ENCODE measurements at regions not wholly inside any gene's neighbourhood (a gene's known extent, or its start where the extent isn't known, plus 50 kb on each side); places are given as distances from the start of the nearest gene placed in this dataset.

- Histone ChIP-seq H3K4me2 (no peak overlapping the region), H3F3A (replicated peaks; ENCODE audit: insufficient read depth) (no peaks in the 10 kb centered on the region), H3K9me2 (no peaks in the 10 kb centered on the region), H3K9ac (no peak overlapping the region), H3K4me3 (ENCODE audit: low read depth in 2 of 2, low read length in 1 of 2) (no peak overlapping the region), H2AFZ (ENCODE audit: low read depth) (no peak overlapping the region), H3K27me3 (ENCODE audit: insufficient read depth) (no peaks in the 10 kb centered on the region), H3K4me1 (ENCODE audit: control insufficient read depth in 1 of 2, insufficient read depth in 2 of 2, low read depth in 1 of 2, low read length in 1 of 2) (no peaks in the 10 kb centered on the region), H3K36me3 (replicated peaks in 1 of 2; ENCODE audit: control insufficient read depth in 1 of 2, insufficient read depth in 2 of 2, low read length in 1 of 2) (no peaks in the 10 kb centered on the region), H3K79me2 (ENCODE audit: insufficient read depth) (no peaks in the 10 kb centered on the region), H3K27ac (ENCODE audit: low read depth in 2 of 2, low read length in 1 of 2) (no peak overlapping the region), H3K9me3 (no peaks in the 10 kb centered on the region), H4K20me1 (ENCODE audit: insufficient read depth) (no peaks in the 10 kb centered on the region)
- TF ChIP-seq GATA2 (CRISPR knock-in tag; IDR thresholded peaks at IDR 0.05) (no peak), NRF1 (IDR thresholded peaks at IDR 0.05; ENCODE audit: low read depth, low read length) (no peak), RCOR1 (IDR thresholded peaks at IDR 0.05; ENCODE audit: low read length) (no peak), NFIC (IDR thresholded peaks at IDR 0.05; ENCODE audit: borderline replicate concordance) (no peak), TAF1 (IDR thresholded peaks at IDR 0.05; ENCODE audit: borderline replicate concordance, low read depth, low read length) (no peak), YY1 (IDR thresholded peaks at IDR 0.05; ENCODE audit: low read depth) (no peak), POLR2AphosphoS5 (IDR thresholded peaks at IDR 0.05; ENCODE audit: low read depth, low read length) (no peak), RAD21 (IDR thresholded peaks at IDR 0.05; ENCODE audit: low read length) (no peak), RFX5 (IDR thresholded peaks at IDR 0.05; ENCODE audit: low read length) (no peak)
- TF ChIP-seq, protein P1, sequence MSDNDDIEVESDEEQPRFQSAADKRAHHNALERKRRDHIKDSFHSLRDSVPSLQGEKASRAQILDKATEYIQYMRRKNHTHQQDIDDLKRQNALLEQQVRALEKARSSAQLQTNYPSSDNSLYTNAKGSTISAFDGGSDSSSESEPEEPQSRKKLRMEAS (IDR thresholded peaks at IDR 0.05; ENCODE audit: low read depth): no peak
- TF ChIP-seq, protein P2, sequence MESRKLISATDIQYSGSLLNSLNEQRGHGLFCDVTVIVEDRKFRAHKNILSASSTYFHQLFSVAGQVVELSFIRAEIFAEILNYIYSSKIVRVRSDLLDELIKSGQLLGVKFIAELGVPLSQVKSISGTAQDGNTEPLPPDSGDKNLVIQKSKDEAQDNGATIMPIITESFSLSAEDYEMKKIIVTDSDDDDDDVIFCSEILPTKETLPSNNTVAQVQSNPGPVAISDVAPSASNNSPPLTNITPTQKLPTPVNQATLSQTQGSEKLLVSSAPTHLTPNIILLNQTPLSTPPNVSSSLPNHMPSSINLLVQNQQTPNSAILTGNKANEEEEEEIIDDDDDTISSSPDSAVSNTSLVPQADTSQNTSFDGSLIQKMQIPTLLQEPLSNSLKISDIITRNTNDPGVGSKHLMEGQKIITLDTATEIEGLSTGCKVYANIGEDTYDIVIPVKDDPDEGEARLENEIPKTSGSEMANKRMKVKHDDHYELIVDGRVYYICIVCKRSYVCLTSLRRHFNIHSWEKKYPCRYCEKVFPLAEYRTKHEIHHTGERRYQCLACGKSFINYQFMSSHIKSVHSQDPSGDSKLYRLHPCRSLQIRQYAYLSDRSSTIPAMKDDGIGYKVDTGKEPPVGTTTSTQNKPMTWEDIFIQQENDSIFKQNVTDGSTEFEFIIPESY (IDR thresholded peaks at IDR 0.05; ENCODE audit: borderline replicate concordance, low read depth): no peak
- TF ChIP-seq, protein P3, sequence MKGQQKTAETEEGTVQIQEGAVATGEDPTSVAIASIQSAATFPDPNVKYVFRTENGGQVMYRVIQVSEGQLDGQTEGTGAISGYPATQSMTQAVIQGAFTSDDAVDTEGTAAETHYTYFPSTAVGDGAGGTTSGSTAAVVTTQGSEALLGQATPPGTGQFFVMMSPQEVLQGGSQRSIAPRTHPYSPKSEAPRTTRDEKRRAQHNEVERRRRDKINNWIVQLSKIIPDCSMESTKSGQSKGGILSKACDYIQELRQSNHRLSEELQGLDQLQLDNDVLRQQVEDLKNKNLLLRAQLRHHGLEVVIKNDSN (IDR thresholded peaks at IDR 0.05; ENCODE audit: borderline replicate concordance, low read depth): no peak
- TF ChIP-seq, protein P4, sequence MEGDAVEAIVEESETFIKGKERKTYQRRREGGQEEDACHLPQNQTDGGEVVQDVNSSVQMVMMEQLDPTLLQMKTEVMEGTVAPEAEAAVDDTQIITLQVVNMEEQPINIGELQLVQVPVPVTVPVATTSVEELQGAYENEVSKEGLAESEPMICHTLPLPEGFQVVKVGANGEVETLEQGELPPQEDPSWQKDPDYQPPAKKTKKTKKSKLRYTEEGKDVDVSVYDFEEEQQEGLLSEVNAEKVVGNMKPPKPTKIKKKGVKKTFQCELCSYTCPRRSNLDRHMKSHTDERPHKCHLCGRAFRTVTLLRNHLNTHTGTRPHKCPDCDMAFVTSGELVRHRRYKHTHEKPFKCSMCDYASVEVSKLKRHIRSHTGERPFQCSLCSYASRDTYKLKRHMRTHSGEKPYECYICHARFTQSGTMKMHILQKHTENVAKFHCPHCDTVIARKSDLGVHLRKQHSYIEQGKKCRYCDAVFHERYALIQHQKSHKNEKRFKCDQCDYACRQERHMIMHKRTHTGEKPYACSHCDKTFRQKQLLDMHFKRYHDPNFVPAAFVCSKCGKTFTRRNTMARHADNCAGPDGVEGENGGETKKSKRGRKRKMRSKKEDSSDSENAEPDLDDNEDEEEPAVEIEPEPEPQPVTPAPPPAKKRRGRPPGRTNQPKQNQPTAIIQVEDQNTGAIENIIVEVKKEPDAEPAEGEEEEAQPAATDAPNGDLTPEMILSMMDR (IDR thresholded peaks at IDR 0.05): no peak
- WGBS (ENCODE audit: low lambda C conversion rate): 79% methylated on average over 3 of the region's 3 CpGs
- CTCF ChIA-PET: no interaction called here
- DNase-seq: no peak
- POLR2A ChIA-PET: no interaction called here
These were observed 139.0 kb upstream of the ACTBL2 start for GRCh38 chr5:57621624-57622023.

DNA sequence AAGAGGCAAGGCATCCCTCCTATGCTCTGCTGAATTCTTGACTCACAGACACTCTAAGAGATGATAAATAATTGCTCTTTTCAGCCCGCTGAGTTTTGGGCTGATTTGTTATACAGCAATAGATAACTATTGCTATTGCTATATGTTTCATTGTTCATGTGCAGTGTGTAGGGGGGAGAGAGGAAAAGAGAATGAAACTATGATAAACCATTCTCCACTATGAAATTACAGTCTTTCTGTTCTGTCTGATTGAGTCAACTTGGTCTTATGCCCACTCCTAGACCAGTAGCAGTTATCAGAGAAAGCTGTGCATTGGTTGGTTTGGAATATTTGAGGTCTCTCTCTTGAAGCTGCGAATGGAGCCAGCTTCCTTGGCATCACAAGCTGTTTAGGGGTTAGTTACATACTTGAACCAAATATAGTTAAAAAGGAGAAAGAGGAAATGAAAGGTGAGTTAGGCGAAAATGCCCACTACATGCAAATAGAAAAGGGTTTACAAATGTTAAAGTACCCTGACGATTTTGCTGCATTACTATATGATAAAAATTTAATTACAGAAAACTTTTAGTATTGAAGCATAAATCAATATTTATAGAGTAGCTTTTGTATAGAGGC lies 136.3 kb upstream of the ACTBL2 start:
- Histone ChIP-seq H3K36me3 (replicated peaks in 1 of 2; ENCODE audit: control insufficient read depth in 1 of 2, insufficient read depth in 2 of 2, low read length in 1 of 2) (no peaks in the 10 kb centered on the region), H3K4me2 (no peak overlapping the region), H4K20me1 (ENCODE audit: insufficient read depth) (no peaks in the 10 kb centered on the region), H2AFZ (ENCODE audit: low read depth) (no peak overlapping the region), H3F3A (replicated peaks; ENCODE audit: insufficient read depth) (no peaks in the 10 kb centered on the region), H3K9ac (no peak overlapping the region), H3K4me3 (ENCODE audit: low read depth in 2 of 2, low read length in 1 of 2) (no peak overlapping the region), H3K9me3 (no peaks in the 10 kb centered on the region), H3K79me2 (ENCODE audit: insufficient read depth) (no peaks in the 10 kb centered on the region), H3K9me2 (0 out of 2 replicates have a peak, but pooled peaks cover 5% of the 10 kb centered on the region), H3K4me1 (ENCODE audit: control insufficient read depth in 1 of 2, insufficient read depth in 2 of 2, low read depth in 1 of 2, low read length in 1 of 2) (no peaks in the 10 kb centered on the region), H3K27me3 (ENCODE audit: insufficient read depth) (no peaks in the 10 kb centered on the region), H3K27ac (ENCODE audit: low read depth in 2 of 2, low read length in 1 of 2) (no peak overlapping the region)
- DNase-seq: no peak
- 80% methylated on average over 4 of the region's 4 CpGs for WGBS (ENCODE audit: low lambda C conversion rate)
- POLR2A ChIA-PET: no interaction called here
- CTCF ChIA-PET: no interaction called here
- no peak for TF ChIP-seq CHD2 (IDR thresholded peaks at IDR 0.05; ENCODE audit: low read length, partially characterized antibody)
- no peak for TF ChIP-seq GATA2 (CRISPR knock-in tag; IDR thresholded peaks at IDR 0.05)
- TF ChIP-seq EZH2phosphoT487 (IDR thresholded peaks at IDR 0.05; ENCODE audit: borderline replicate concordance, low read depth): no peak
- TF ChIP-seq NFIC (IDR thresholded peaks at IDR 0.05; ENCODE audit: borderline replicate concordance): no peak
- no peak for TF ChIP-seq USF2 (IDR thresholded peaks at IDR 0.05; ENCODE audit: borderline replicate concordance, low read depth, low read length)
- TF ChIP-seq, protein P2 (IDR thresholded peaks at IDR 0.05; ENCODE audit: borderline replicate concordance, low read depth): no peak
- TF ChIP-seq, protein P4 (IDR thresholded peaks at IDR 0.05): no peak
